ENCODE measurements at regions not wholly inside any gene's neighbourhood (a gene's known extent, or its start where the extent isn't known, plus 50 kb on each side); places are given as distances from the start of the nearest gene placed in this dataset.

DNA sequence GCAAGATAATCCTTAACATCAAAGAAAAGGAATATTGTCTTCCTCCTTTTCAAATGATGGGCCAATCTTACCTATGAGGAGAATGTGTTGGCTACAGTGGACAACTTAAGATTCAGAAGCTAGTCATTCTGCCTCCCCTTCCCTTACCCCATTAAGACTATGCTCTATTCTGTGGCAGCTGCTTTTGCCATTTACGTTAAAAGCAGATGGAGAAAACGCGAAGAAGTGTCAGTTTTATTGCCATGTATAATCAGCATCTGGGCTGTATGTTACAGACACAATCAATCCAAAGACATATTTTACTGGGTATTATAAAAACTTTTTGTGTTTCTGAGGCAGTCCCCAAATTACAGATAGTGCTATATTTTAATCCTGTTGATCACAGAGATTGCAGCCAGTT is 196.1 kb upstream of the PACRGL start:
- ATAC-seq = no peak

More for the DNA sequence above, 196.1 kb upstream of the PACRGL start:
- H3K27me3 Mint-ChIP-seq (ENCODE audit: insufficient read depth, low read depth, poor library complexity) = no peaks in the 10 kb centered on the region
- Histone ChIP-seq H3K27ac (ENCODE audit: low read depth) (no peak overlapping the region), H2AFZ (no peak overlapping the region), H4K20me1 (replicated peaks; ENCODE audit: insufficient read depth) (no peaks in the 10 kb centered on the region), H3K4me3 (no peak overlapping the region), H3K4me2 (no peak overlapping the region), H3F3A (replicated peaks; ENCODE audit: low read depth) (no peaks in the 10 kb centered on the region), H3K27me3 (ENCODE audit: insufficient read depth) (no peaks in the 10 kb centered on the region), H3K36me3 (ENCODE audit: insufficient read depth) (no peaks in the 10 kb centered on the region), H3K9me2 (ENCODE audit: insufficient read depth) (no peaks in the 10 kb centered on the region), H3K79me2 (replicated peaks; ENCODE audit: insufficient read depth) (no peaks in the 10 kb centered on the region), H3K4me1 (ENCODE audit: insufficient read depth) (no peaks in the 10 kb centered on the region)
- no peak for DNase-seq (ENCODE audit: low spot score)
- no peaks in the 10 kb centered on the region for H3K4me1 Mint-ChIP-seq
- TF ChIP-seq CREB1 (CRISPR knock-in tag; IDR thresholded peaks at IDR 0.05; ENCODE audit: low read depth) = no peak
- no peak for TF ChIP-seq NANOG (IDR thresholded peaks at IDR 0.05; ENCODE audit: borderline replicate concordance)
- no peak for TF ChIP-seq ZNF114 (CRISPR knock-in tag; IDR thresholded peaks at IDR 0.05)
- TF ChIP-seq STAT1 (IDR thresholded peaks at IDR 0.05; ENCODE audit: unreplicated experiment) = no peak
- TF ChIP-seq EZH2 (IDR thresholded peaks at IDR 0.05; ENCODE audit: low read depth, unreplicated experiment) = no peak
- TF ChIP-seq, protein P1, sequence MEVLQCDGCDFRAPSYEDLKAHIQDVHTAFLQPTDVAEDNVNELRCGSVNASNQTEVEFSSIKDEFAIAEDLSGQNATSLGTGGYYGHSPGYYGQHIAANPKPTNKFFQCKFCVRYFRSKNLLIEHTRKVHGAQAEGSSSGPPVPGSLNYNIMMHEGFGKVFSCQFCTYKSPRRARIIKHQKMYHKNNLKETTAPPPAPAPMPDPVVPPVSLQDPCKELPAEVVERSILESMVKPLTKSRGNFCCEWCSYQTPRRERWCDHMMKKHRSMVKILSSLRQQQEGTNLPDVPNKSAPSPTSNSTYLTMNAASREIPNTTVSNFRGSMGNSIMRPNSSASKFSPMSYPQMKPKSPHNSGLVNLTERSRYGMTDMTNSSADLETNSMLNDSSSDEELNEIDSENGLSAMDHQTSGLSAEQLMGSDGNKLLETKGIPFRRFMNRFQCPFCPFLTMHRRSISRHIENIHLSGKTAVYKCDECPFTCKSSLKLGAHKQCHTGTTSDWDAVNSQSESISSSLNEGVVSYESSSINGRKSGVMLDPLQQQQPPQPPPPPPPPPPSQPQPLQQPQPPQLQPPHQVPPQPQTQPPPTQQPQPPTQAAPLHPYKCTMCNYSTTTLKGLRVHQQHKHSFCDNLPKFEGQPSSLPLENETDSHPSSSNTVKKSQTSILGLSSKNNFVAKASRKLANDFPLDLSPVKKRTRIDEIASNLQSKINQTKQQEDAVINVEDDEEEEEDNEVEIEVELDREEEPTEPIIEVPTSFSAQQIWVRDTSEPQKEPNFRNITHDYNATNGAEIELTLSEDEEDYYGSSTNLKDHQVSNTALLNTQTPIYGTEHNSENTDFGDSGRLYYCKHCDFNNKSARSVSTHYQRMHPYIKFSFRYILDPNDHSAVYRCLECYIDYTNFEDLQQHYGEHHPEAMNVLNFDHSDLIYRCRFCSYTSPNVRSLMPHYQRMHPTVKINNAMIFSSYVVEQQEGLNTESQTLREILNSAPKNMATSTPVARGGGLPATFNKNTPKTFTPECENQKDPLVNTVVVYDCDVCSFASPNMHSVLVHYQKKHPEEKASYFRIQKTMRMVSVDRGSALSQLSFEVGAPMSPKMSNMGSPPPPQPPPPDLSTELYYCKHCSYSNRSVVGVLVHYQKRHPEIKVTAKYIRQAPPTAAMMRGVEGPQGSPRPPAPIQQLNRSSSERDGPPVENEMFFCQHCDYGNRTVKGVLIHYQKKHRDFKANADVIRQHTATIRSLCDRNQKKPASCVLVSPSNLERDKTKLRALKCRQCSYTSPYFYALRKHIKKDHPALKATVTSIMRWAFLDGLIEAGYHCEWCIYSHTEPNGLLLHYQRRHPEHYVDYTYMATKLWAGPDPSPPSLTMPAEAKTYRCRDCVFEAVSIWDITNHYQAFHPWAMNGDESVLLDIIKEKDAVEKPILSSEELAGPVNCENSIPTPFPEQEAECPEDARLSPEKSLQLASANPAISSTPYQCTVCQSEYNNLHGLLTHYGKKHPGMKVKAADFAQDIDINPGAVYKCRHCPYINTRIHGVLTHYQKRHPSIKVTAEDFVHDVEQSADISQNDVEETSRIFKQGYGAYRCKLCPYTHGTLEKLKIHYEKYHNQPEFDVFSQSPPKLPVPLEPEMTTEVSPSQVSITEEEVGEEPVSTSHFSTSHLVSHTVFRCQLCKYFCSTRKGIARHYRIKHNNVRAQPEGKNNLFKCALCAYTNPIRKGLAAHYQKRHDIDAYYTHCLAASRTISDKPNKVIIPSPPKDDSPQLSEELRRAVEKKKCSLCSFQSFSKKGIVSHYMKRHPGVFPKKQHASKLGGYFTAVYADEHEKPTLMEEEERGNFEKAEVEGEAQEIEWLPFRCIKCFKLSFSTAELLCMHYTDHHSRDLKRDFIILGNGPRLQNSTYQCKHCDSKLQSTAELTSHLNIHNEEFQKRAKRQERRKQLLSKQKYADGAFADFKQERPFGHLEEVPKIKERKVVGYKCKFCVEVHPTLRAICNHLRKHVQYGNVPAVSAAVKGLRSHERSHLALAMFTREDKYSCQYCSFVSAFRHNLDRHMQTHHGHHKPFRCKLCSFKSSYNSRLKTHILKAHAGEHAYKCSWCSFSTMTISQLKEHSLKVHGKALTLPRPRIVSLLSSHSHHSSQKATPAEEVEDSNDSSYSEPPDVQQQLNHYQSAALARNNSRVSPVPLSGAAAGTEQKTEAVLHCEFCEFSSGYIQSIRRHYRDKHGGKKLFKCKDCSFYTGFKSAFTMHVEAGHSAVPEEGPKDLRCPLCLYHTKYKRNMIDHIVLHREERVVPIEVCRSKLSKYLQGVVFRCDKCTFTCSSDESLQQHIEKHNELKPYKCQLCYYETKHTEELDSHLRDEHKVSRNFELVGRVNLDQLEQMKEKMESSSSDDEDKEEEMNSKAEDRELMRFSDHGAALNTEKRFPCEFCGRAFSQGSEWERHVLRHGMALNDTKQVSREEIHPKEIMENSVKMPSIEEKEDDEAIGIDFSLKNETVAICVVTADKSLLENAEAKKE (CRISPR knock-in tag; IDR thresholded peaks at IDR 0.05) = no peak
- TF ChIP-seq, protein P2, sequence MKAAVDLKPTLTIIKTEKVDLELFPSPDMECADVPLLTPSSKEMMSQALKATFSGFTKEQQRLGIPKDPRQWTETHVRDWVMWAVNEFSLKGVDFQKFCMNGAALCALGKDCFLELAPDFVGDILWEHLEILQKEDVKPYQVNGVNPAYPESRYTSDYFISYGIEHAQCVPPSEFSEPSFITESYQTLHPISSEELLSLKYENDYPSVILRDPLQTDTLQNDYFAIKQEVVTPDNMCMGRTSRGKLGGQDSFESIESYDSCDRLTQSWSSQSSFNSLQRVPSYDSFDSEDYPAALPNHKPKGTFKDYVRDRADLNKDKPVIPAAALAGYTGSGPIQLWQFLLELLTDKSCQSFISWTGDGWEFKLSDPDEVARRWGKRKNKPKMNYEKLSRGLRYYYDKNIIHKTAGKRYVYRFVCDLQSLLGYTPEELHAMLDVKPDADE (IDR thresholded peaks at IDR 0.05) = no peak
- no peak for TF ChIP-seq POLR2AphosphoS5 (IDR thresholded peaks at IDR 0.05; ENCODE audit: low read depth)
- TF ChIP-seq, protein P3, sequence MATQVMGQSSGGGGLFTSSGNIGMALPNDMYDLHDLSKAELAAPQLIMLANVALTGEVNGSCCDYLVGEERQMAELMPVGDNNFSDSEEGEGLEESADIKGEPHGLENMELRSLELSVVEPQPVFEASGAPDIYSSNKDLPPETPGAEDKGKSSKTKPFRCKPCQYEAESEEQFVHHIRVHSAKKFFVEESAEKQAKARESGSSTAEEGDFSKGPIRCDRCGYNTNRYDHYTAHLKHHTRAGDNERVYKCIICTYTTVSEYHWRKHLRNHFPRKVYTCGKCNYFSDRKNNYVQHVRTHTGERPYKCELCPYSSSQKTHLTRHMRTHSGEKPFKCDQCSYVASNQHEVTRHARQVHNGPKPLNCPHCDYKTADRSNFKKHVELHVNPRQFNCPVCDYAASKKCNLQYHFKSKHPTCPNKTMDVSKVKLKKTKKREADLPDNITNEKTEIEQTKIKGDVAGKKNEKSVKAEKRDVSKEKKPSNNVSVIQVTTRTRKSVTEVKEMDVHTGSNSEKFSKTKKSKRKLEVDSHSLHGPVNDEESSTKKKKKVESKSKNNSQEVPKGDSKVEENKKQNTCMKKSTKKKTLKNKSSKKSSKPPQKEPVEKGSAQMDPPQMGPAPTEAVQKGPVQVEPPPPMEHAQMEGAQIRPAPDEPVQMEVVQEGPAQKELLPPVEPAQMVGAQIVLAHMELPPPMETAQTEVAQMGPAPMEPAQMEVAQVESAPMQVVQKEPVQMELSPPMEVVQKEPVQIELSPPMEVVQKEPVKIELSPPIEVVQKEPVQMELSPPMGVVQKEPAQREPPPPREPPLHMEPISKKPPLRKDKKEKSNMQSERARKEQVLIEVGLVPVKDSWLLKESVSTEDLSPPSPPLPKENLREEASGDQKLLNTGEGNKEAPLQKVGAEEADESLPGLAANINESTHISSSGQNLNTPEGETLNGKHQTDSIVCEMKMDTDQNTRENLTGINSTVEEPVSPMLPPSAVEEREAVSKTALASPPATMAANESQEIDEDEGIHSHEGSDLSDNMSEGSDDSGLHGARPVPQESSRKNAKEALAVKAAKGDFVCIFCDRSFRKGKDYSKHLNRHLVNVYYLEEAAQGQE (IDR thresholded peaks at IDR 0.05; ENCODE audit: unreplicated experiment) = no peak
- H3K36me3 Mint-ChIP-seq (ENCODE audit: low read depth) = no peaks in the 10 kb centered on the region
- no peak overlapping the region for H3K27ac Mint-ChIP-seq
- H3K4me3 Mint-ChIP-seq = no peak overlapping the region
- H3K9me3 Mint-ChIP-seq = no peaks in the 10 kb centered on the region

All from GM23338 (cell line).